Amniotic stem cell (primary cell): ENCODE measurements at regions not wholly inside any gene's neighbourhood (a gene's known extent, or its start where the extent isn't known, plus 50 kb on each side); places are given as distances from the start of the nearest gene placed in this dataset.
"Not testable (repeated sequence)": the region's sequence is repeated elsewhere in the genome, so short reads cannot be mapped to it uniquely, and the experiment has no call there.

Experiments used
- DNase-seq: peaks from one replicate; lab custom pipeline; 2025; lab: John Stamatoyannopoulos, UW

DNA sequence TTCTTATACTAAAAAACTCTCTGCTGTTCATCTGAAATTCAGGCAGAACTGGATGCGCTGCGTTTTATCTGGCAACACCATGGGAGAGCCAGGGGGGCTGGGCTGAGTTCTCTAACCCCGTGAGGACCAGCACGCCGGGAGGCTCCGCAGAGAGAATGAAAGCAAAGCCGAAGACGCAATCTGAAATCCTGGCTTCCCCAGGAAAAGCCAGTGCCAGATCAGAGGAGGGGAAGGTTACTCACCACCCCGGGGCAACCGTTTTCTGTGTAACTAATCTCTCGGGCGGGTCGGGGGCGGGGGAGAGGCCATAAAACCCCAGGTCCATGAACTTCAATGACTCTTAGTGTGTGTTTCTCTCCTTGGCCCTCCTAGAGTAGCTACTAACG is 99.4 kb downstream of the SHANK2 start:
- DNase-seq = no peak

DNA sequence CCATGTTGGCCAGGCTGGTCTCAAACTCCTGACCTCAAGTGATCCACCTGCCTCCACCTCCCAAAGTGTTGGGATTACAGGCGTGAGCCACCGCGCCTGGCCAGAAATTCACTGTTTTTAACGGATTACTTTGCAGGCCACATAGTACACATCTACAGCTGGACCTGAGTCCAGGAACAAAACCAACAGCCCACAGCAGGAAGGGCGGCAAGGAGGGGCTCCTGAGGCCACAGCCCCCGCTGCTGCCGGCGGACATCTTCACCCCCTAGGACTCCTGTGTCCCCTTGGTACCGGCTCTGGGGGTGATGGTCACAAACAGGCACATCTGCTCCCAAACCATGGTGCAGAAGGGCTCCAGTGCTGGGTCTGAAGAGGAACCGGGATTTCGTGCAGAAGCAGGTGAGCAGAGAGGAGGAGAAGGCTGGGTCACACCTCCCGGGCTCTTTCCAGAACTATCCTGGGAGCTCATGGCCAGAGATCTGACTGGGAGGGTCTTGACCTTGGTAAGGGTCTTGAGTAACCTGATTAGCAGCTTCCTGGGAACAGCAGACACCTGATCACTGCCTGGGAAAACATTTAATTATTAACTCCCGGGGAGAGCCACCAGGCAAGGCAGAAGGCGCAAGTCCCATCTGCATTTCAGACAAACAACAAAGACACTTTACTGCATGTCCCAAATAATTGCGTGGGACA is 99.9 kb downstream of the SHANK2 start:
- DNase-seq = not testable (repeated sequence)

DNA sequence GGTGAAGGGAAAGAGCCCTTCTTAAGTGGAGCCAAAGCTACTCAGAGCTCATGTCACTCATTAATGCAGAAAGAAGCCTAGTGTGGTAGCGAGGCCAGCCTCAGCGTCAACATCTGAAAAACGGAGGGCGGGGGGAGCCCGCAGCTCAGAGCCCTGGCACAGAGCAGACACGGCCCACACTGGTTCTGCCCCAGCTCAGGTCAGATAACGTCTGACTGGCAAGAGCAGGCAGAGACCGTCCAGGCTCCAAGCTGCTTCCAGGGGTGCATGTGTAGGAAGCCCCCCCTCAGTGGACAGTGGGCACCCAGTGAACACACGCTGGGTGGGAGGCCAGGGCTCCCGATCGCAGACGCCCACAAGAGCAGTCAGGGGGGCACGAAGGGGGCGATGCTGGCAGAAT is 100.8 kb downstream of the SHANK2 start:
- no peak for DNase-seq

DNA sequence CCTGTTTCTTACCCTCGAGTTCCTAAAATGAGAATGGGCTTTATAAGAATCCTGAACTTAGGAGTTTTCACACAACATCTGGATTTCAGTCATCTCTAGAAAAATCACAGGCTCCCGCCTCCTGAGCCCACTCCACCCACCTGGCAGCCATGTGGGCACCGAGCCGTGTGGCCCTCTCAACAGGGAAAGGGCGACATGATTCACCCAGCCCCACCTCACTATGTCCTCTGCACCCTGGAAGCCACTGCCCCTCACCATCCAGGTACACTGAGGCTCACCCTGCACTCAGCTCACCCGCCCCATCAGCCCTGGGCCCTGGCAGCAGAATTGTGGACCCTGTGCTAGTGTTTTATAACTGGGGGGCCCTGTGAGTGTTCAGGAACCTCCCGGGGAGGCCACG is 101.5 kb downstream of the SHANK2 start:
- no peak for DNase-seq

DNA sequence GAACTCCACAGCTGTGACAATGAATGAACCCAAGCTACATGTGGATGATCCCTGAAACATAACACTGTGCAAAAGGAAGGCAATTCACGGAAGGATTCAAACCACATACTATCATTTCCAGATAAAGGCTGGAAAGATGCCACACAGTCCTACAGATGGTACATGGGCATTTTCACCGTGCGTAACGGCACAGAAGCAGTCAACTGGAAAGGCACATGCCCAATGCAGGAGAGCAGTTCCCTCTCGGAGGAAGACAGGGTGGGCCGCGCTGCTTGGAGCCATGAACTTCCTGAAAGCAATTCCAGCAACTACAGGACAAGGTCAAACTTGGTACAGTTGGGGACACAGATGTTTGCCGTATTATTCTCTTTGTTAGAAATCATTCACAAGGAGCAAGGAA is 103.7 kb downstream of the SHANK2 start:
- DNase-seq = no peak

DNA sequence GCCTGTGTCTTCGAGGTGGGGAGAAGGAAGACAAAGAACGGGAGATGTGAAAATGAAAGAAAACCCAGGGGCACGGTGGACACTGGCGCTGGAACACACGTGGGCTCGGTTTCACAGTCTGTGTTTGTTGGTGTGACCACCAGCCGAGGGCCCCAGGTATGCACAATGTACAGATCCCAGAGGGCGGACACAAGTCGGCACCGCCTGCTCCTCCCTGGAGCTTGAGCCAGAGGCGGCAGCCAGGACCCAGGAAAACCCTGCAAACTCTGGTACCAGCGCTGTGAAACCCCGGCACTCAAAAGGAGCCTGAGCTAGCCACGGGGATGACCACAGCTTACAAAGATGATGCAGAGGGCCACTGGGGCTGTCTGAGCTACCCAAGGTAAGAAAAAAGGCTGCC is 105.0 kb downstream of the SHANK2 start:
- no peak for DNase-seq

DNA sequence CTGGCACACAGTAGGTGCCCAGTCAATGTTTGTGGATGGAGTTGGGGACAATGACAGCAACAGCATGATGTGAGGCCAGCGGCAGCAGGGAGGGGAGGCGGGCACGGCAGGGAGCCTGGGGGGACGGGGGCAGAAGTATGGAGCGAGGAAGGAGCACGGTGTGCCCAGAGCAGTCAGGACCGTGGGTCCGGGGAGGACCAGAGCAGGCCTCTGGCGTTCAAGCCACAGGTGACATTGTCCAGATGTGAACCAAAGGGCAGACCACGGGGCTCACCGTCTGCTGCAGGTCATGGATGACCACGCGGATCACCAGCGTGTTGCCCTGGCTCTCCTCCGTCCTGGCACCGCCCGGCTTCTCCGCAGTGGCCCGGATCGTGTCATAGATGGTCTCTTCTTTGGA is 105.5 kb downstream of the SHANK2 start:
- no peak for DNase-seq

DNA sequence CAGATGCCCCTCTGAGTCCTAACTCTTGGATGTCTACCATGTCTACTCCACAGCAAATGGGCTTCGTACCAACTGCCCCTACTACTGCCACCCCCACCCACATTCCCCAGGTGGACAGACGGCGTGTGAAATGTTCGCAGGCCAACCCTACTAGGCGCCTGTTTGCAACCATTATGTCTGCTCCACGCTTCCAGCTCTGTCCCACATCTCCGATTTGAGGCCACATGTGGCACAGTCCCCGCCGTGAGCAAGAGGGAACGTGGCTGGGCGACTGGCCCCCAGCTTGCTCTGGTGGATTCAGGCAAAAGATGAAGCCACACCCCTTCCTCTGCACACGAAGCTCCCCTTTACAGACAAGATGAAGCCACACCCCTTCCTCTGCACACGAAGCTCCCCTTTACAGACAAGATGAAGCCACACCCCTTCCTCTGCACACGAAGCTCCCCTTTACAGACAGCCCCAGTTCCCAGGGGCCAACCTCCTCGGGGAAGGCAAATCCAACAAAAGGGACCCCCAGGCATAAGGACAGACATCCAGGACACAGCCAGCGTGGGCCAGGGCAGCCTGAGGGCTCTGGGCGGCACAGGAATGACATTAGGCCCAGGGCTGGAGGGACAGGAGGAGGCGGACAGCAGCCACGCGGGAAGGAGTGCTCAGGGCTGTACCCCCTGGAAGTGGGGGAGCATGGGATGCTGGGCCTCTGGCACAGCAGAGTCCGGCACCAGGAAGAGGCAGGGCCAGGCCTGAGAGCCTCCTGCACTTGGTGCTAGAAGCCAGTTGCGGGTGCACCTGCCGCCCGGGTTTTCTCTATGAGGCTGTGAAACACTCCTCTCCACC is 106.2 kb downstream of the SHANK2 start:
- no peak for DNase-seq

DNA sequence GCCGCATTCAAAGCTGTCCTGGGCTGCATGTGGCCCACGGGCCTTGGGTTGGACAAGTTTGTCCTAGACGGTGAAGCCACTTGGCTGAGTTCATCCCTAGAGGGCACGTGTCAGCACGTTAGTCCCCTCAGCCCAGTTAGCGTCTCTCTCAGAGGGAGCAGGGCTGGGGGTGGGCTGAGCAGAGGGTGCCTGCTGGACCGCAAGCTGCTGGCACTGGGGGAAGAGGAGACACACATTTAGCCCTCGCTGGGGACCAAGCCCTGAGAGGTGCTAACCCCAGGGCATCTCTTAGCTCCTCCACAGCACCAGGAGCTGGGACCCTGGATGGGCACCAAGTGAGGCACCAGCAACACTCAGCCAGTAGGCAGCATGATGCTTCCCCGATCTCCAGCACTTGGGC is 107.0 kb downstream of the SHANK2 start:
- DNase-seq = no peak

DNA sequence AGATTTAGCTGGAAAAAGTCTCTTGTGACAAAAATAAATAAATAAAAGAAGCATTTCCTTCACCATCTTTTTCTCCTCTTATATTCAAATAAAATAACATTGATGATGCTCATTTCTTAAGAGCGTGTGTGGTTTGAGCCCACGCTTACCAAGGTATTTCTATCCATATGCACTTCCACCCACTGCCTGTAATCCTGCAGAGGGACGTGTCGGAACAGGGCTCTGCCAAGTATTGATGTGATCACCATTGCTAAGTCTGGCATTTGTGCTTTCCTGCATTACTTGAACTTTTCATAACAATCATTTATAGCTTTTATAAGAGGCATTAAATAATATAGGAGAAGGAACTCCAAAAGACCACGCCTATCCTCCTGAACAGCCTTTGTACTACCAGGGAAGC is 107.6 kb downstream of the SHANK2 start:
- no peak for DNase-seq

DNA sequence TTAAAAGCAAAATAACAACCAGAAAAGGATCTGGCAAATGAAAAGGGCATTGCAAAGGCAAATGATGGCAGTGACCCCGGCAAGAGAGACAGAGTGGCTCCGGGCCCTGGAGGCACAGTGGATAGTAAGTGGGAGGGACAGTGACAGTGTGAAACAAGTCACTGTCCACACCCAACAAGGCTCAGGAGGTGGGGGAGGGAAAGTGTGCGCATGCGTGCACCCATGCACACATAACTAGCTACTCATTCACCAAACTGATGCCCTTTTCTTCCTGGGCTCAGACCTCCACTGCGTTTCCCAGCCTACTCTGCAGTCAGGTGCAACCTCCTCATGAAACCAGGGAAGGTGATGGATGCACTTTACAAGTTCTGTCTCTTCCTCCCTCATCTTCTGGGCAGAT is 108.4 kb downstream of the SHANK2 start:
- DNase-seq = no peak

DNA sequence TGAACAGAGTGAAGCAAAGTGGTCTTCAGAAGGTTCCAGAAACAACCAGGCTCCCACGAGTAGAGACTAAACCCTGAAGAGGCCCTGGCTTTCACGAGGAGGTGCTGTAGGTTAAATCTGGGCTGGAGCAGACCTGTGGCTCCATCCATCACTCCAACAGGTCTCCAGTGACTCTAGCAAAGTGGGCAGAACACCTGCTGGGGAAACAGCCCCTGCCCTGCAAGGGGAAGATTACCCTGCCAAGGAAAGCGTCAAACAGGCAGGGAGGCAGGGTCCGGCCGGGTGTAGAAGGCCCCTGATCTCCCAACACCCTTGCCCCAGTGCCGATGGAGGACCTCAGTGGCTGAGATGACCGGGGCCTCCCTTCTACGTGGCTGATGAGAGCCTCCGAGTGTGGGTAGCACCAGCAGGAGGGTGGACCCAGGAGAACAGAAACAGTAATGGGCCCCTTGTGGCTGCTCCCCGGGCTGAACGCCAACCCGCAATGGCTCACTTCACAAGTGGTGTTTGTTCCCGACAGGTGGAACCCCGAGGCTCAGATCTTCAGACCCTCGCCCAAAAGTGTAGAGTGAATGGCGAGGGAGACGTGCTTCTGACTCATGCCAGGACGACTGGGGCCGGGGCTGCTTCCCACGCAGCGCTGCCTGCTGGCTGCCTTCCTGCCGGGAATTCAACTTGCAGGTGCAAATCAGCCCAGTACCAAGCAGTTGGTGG is 112.0 kb downstream of the SHANK2 start:
- DNase-seq = no peak

DNA sequence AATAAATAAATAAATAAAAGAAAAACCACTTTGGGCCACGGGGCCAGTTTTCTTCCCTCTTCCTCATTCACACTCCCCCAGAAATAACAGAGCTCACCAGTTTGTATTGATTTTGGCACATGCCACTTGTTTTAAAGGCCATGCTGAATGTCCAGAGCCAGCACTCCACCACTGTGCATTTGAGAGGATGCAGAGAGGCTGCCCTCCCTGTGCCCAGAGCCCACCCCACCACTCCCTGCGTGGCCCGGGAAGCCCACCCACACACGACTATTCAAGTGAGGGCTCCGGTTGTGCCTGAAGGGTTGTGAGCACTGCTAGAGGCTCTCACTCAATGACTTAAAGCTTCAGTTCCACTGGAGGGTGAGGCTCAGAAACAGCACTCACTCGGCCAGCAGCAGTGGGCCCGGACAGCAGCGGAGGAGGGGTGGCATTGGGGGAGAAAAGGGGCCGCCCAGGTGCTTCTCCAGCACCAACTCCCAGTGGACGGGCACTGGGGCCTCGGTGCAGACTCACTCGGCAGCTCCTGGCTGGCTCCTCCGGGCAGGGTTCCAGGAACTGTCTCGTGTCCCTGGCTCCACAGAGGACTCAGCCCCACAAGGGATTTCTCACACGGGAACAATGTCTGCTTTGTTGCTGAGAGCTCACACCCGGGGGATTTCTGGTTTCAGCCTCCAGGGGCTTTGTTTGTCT is 112.7 kb downstream of the SHANK2 start:
- no peak for DNase-seq

DNA sequence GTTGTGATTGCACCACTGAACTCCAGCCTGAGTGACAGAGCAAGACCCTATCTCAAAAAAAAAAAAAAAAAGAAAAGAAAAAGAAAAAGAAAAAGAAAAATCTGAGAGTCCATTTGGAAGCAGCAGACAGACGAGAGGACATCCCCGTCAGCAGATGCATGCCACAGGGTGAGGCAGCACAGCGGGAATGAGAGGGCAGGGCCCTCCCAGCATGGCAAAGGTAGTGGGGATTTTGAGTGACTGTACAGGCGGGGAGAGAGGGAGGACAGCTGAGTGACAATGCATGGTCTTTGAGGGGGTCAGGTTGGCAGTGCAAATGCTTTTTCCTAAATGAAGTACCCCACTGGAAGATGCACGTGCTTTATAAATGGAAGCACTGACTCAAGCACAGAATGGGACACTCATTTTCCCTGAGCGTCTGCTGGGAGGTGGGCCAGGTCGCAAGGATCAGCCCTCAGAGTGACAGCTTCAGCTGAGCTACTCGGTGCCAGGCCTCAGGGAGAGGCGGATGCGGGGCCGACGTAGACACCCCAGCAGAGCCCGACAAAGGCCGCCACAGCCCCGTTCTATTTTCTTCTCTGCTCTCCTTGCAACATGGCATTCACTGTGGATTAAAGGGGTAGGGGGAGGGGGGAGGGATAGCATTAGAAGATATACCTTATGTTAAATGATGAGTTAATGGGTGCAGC is 113.5 kb downstream of the SHANK2 start:
- DNase-seq = no peak

DNA sequence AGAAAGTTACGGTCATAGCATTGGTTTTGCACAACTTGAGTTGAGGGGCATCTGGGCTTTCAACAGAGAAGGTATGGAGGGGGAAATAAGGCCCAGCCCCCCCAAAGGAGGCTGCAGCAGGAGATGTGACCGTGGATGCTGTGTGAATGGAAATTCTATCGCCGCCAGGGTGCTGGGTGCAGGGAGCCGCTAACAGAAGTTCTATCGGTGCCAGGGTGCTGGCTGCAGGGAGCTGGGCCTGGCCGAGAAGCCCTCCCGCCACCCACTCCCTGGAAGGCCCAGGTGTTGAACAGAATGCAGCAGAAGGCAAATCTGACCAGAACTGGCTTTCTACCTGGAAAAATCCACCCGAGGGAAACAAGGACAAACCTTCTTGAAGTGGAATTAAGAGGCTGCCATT is 115.0 kb downstream of the SHANK2 start:
- no peak for DNase-seq

DNA sequence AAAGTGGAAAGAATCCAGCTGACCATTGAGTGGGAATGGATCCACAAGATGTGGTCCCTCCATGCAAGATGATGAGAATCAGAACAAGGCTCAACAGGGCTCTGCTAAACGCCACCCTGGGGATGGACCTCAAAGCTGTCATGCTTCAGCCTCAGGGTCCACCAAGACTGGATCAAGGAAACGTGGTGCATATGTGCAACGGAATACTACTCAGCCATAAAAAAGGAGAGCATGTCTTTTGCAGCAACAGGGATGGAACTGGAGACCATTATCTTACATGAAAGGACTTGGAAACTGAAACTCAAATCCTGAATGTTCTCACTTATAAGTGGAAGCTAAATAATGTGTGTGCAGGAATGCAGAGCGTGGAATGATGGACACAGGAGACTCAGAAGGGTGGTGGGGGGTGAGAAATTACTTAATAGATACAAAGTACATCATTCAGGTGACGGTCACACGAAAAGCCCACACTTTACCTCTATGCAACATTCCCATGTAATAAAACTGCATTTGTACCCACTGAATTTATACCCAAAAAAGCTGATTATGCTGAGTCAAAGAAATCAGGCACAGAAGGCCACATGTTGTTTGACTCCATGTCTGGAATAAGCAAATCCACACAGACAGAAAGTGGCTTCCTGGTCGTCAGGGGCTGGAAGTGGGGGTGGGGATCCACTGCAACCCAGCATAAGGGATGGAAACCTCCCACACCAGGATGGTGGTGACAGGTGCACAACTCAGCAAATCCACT is 116.1 kb downstream of the SHANK2 start:
- DNase-seq = no peak

DNA sequence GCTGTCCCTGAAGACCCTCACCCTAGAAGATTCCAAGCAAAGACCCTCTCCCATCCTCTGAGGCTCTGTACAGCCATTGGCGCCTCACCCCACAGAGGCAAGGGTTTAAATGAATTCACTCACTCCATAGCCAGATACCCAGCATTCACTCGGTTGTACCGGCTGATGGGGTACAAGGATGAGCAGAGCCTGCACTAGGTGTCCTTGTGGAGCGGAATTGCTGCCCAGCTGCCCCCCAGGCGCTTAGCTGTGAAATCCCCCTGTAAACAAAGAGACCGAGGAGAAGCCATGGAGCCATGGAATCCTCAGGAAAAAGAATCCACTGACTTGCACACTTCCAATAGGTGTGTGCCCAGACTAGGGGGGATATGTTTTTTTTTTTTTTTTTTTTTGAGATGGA is 117.3 kb downstream of the SHANK2 start:
- DNase-seq = no peak

DNA sequence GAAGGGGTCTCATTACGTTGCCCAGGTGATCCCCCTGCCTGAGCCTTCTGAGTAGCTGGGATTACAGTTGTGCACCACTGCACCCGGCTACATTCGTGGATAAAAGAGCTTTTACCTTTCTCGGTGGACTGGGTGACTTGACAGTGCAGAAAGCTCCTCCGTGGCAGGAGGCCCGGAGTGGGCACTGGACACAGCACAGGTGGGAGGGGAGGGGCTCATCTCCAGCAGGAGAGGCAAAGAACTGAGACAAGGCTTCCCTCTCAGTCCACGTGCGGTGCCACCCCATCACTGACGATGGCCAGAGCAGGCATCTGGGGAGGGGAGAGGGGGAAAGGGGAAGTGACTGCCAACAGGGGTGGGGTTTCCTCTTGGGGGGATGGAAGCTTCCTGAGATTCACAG is 118.4 kb downstream of the SHANK2 start:
- no peak for DNase-seq

DNA sequence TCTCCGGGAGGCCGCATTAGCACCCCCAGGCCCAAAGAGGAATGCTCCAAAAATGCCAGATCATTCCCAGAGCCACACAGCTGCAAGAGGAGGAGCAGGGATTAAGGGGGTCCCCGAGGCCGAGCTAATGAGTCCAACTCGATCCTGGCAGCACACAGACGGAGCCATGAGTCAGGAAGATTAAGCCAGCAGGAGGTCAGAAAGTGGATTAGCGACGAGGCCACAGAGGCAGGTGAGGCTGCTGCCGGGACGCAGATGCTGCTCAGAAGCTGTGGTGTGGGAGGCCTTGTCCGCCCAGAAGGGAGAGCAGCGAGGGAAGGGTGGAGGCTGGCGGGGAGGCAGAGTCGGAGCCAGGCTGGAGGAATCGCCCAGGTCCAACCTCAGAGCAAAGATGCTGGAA is 120.5 kb downstream of the SHANK2 start:
- no peak for DNase-seq

DNA sequence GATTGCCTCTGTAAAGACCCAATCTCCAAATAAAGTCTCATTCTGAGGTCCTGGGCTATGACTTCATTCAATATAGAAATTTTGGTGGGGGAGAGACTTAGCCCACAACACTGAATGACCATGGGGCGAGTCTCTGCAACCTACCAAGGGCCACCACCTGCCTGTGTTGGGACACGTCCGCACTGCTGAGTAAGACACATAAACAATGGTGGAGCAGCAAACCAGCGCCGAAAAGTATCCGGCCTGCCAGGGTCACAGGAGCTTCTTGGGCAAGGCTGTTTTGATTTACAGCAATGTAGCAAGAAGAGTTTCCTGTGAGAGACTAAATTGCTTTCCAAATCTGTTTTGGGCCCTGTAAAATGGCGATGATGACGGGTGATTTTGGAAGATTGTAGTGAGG is 122.3 kb downstream of the SHANK2 start:
- no peak for DNase-seq

DNA sequence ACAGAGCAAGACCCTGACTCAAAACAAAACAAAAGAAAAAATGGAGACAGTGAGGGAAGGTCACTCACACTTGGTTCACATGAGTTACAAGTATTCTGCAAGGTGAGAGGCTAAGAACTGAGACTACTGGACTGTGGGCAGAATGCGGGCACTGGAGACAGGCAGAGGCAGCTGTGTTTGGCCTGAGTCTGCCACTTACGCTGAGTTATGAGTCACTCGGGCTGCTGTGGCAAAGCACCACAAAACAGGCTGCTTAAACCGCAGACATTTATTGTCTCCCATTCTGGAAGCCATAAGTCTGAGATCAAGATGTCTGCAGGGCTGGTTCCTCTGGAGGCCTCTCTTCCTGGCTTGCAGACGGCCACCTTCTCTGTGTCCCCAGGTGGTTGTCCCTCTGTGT is 122.8 kb downstream of the SHANK2 start:
- no peak for DNase-seq
